Liver (tissue), 3 donors: ENCODE measurements at regions not wholly inside any gene's neighbourhood (a gene's known extent, or its start where the extent isn't known, plus 50 kb on each side); places are given as distances from the start of the nearest gene placed in this dataset.

Experiments
- CTCF ChIP-seq: fragments of 150-350 bp; IDR thresholded peaks from 2 replicates; pipeline ENCODE4 v1.5.1; 2017; ENCODE audit warnings: improper control_type of control experiment, low read depth, low read length; ENCODE audit not compliant: missing input control
- FOXA1 ChIP-seq: IDR thresholded peaks from 2 replicates; pipeline ENCODE4 v1.6.1; 2016; ENCODE audit warnings: antibody characterized with exemption
- GABPA ChIP-seq, 2 donors: IDR thresholded peaks in 1 of 2; conservative IDR thresholded peaks in 1 of 2; 2 replicates each; pipeline ENCODE4 v1.6.1; 2016; ENCODE audit warnings: antibody characterized with exemption in 2 of 2, mild to moderate bottlenecking in 1 of 2, moderate library complexity in 1 of 2
- JUND ChIP-seq, 2 donors: IDR thresholded peaks; 2 replicates each; pipeline ENCODE4 v1.6.1; 2016; ENCODE audit warnings: antibody characterized with exemption in 2 of 2
- RAD21 ChIP-seq, 2 donors: IDR thresholded peaks; 2 replicates each; pipeline ENCODE4 v1.6.1; 2016; ENCODE audit warnings: antibody characterized with exemption in 2 of 2, mild to moderate bottlenecking in 2 of 2
- RXRA ChIP-seq, 2 donors: IDR thresholded peaks; 2 replicates each; pipeline ENCODE4 v1.6.1; 2017 to 2018; ENCODE audit warnings: antibody characterized with exemption in 2 of 2, mild to moderate bottlenecking in 1 of 2
- SP1 ChIP-seq: IDR thresholded peaks from 2 replicates; pipeline ENCODE4 v1.6.1; 2018; ENCODE audit warnings: antibody characterized with exemption, mild to moderate bottlenecking
- TAF1 ChIP-seq: conservative IDR thresholded peaks from 2 replicates; pipeline ENCODE4 v1.6.1; 2016; ENCODE audit warnings: antibody characterized with exemption, mild to moderate bottlenecking
- ZBTB33 ChIP-seq: IDR thresholded peaks from 2 replicates; pipeline ENCODE4 v1.6.1; 2016; ENCODE audit warnings: antibody characterized with exemption
- TF ChIP-seq, protein P1 (sequence below): IDR thresholded peaks from 2 replicates; pipeline ENCODE4 v1.6.1; 2016; ENCODE audit warnings: antibody characterized with exemption, mild to moderate bottlenecking
- TF ChIP-seq, protein P2 (sequence below): IDR thresholded peaks from 2 replicates; pipeline ENCODE4 v1.6.1; 2016; ENCODE audit warnings: antibody characterized with exemption
- donor health status: healthy.
- donor health status: healthy.

DNA sequence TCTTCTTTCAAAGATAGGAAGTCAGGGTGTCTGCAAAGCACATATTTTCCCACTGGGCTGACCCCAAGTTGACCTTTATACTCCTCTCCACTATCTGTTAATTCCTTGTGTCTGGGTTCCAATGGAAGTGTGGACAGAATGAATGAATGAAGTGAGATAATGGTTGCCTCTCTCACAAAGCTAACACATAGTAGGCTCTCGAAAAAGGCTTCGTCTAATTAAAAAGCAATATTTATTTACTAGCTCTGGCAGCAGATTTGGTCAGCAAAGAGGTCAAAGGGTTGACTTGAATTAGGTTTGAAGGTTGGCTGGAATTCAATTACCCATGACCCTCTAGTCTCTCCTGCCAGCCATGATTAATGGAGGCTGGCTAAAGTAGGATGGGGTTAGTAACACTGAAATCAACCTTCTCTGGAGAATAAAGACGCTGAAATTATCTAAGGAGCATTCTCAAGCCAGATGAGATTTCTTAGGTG is 280.3 kb upstream of the KLF3 start:
- TF ChIP-seq GABPA (IDR thresholded peaks at IDR 0.05 in 1 of 2, conservative IDR thresholded peaks at IDR 0.05 in 1 of 2) (no peak), CTCF (no peak), ZBTB33 (no peak), SP1 (no peak), RAD21 (IDR thresholded peaks at IDR 0.05) (no peak), JUND (IDR thresholded peaks at IDR 0.05) (no peak), RXRA (IDR thresholded peaks at IDR 0.05) (peak; percentile 30 to 45), FOXA1 (no peak), TAF1 (no peak)
- TF ChIP-seq, protein P1, sequence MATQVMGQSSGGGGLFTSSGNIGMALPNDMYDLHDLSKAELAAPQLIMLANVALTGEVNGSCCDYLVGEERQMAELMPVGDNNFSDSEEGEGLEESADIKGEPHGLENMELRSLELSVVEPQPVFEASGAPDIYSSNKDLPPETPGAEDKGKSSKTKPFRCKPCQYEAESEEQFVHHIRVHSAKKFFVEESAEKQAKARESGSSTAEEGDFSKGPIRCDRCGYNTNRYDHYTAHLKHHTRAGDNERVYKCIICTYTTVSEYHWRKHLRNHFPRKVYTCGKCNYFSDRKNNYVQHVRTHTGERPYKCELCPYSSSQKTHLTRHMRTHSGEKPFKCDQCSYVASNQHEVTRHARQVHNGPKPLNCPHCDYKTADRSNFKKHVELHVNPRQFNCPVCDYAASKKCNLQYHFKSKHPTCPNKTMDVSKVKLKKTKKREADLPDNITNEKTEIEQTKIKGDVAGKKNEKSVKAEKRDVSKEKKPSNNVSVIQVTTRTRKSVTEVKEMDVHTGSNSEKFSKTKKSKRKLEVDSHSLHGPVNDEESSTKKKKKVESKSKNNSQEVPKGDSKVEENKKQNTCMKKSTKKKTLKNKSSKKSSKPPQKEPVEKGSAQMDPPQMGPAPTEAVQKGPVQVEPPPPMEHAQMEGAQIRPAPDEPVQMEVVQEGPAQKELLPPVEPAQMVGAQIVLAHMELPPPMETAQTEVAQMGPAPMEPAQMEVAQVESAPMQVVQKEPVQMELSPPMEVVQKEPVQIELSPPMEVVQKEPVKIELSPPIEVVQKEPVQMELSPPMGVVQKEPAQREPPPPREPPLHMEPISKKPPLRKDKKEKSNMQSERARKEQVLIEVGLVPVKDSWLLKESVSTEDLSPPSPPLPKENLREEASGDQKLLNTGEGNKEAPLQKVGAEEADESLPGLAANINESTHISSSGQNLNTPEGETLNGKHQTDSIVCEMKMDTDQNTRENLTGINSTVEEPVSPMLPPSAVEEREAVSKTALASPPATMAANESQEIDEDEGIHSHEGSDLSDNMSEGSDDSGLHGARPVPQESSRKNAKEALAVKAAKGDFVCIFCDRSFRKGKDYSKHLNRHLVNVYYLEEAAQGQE: no peak
- TF ChIP-seq, protein P2, sequence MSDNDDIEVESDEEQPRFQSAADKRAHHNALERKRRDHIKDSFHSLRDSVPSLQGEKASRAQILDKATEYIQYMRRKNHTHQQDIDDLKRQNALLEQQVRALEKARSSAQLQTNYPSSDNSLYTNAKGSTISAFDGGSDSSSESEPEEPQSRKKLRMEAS: no peak
